A673 (cell line): ENCODE measurements at regions not wholly inside any gene's neighbourhood (a gene's known extent, or its start where the extent isn't known, plus 50 kb on each side); places are given as distances from the start of the nearest gene placed in this dataset.

Source experiments
- BruUV-seq: library from RNA; stranded (reverse); fragments of 400-500 nt; replicated peaks from 2 replicates; lab custom pipeline; 2021; lab: Mats Ljungman, UMichigan
- CTCF ChIA-PET: fragments of 300-600 bp; sonication (Branson Sonifier 250); formaldehyde crosslinking; loops from one replicate; lab custom pipeline; 2022; ENCODE audit warnings: antibody characterized with exemption; lab: Charles Lee
- POLR2A ChIA-PET: fragments of 300-600 bp; sonication (Branson Sonifier 250); formaldehyde crosslinking; loops from one replicate; lab custom pipeline; 2022; ENCODE audit warnings: antibody characterized with exemption; ENCODE audit not compliant: low non-redundant PET; lab: Charles Lee
- DNase-seq: peaks from one replicate; pipeline ENCODE4 v3.0.0-alpha.2; 2015; ENCODE audit warnings: low spot score
- H3K27ac ChIP-seq: fragments of 200-600 bp; sonication (generic); 2 replicates; pipeline ENCODE4 v1.5.1; 2016; ENCODE audit warnings: mixed run types, low read depth, mild to moderate bottlenecking, mixed read lengths, antibody characterized with exemption, low read length; ENCODE audit not compliant: poor library complexity, severe bottlenecking
- H3K27me3 ChIP-seq: fragments of 200-600 bp; sonication (generic); replicated peaks from 2 replicates; pipeline ENCODE4 v1.6.1; 2017; ENCODE audit warnings: mixed run types, low read depth, mild to moderate bottlenecking, mixed read lengths, antibody characterized with exemption, low read length; ENCODE audit not compliant: insufficient read depth, poor library complexity
- H3K36me3 ChIP-seq: fragments of 200-600 bp; sonication (generic); 2 replicates; pipeline ENCODE4 v1.6.1; 2016; ENCODE audit warnings: mixed run types, mild to moderate bottlenecking, mixed read lengths, antibody characterized with exemption, low read length; ENCODE audit not compliant: insufficient read depth, poor library complexity, severe bottlenecking
- H3K4me1 ChIP-seq: fragments of 200-600 bp; sonication (generic); 2 replicates; pipeline ENCODE4 v1.6.1; 2017; ENCODE audit warnings: mixed run types, mild to moderate bottlenecking, mixed read lengths, antibody characterized with exemption, low read length; ENCODE audit not compliant: insufficient read depth, poor library complexity, severe bottlenecking
- H3K4me3 ChIP-seq: fragments of 200-600 bp; sonication (generic); 2 replicates; pipeline ENCODE4 v1.5.1; 2016; ENCODE audit warnings: low read depth, mixed run types, mild to moderate bottlenecking, mixed read lengths, low read length; ENCODE audit not compliant: poor library complexity, severe bottlenecking
- H3K9me3 ChIP-seq: fragments of 200-600 bp; sonication (generic); 2 replicates; pipeline ENCODE4 v1.6.1; 2016; ENCODE audit warnings: mixed run types, low read depth, mild to moderate bottlenecking, mixed read lengths, antibody characterized with exemption, low read length; ENCODE audit not compliant: poor library complexity, severe bottlenecking
- CTCF ChIP-seq: fragments of 300-800, 200-600 bp; sonication (generic); conservative IDR thresholded peaks from 2 replicates; pipeline ENCODE4 v1.5.1; 2017; ENCODE audit warnings: low read depth, mild to moderate bottlenecking, antibody characterized with exemption, low read length, moderate library complexity, mixed read lengths
- EZH2 ChIP-seq: fragments of 200-600 bp; sonication (generic); IDR thresholded peaks from 2 replicates; pipeline ENCODE4 v1.6.1; 2017; ENCODE audit warnings: borderline replicate concordance, low read depth, mild to moderate bottlenecking, mixed read lengths, antibody characterized with exemption, low read length; ENCODE audit not compliant: poor library complexity, severe bottlenecking
- intact Hi-C: fragments of 100-400 bp; cut with micrococcal nuclease; formaldehyde crosslinking; loops from one replicate; pipeline ENCODE4 v1.10.0; 2022; ENCODE audit not compliant: unreplicated experiment

DNA sequence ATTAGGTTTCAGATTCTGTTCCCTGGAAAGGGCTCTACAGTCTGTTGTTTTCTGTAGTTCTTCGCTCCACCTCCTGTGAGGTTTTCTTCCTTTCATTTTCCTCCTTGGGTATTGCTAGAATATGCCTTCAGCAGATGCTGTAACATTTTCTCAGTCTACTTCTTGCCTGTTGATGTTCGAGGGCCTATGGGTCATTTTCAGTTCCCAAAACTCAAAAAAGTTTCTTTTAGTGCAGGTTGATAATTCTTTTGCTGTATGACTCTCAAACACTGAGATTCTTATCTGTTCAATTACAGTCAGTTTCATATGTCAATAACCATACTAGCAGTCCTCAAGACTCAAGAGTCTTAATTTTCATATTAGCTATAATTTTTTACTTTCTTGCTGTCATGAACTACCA lies 268.3 kb downstream of the RFC3 start:
- Histone ChIP-seq H3K9me3 (no peaks in the 10 kb centered on the region), H3K27me3 (no peaks in the 10 kb centered on the region), H3K4me3 (no peak overlapping the region), H3K36me3 (no peaks in the 10 kb centered on the region), H3K27ac (no peak overlapping the region), H3K4me1 (no peaks in the 10 kb centered on the region)
- no TSS peak for BruUV-seq
- TF ChIP-seq EZH2 (no peak), CTCF (no peak)
- DNase-seq, result no peak
- ChIA-PET CTCF (no interaction called here), POLR2A (no interaction called here)
- intact Hi-C loops, result no loop called here

GRCh38 chr13:34087791-34088190 lies 269.8 kb downstream of the RFC3 start:
- Histone ChIP-seq H3K36me3 (no peaks in the 10 kb centered on the region), H3K27me3 (no peaks in the 10 kb centered on the region), H3K4me1 (no peaks in the 10 kb centered on the region), H3K9me3 (no peaks in the 10 kb centered on the region), H3K4me3 (no peak overlapping the region), H3K27ac (no peak overlapping the region)
- no TSS peak for BruUV-seq
- ChIA-PET POLR2A (no interaction called here), CTCF (no interaction called here)
- intact Hi-C loops, result no loop called here
- TF ChIP-seq EZH2 (no peak), CTCF (no peak)
- no peak for DNase-seq

GRCh38 chr13:34103854-34104253 lies 285.9 kb downstream of the RFC3 start:
- intact Hi-C loops, result no loop called here
- no peak for TF ChIP-seq CTCF
- no peak for TF ChIP-seq EZH2
- Histone ChIP-seq H3K9me3 (no peaks in the 10 kb centered on the region), H3K4me1 (no peaks in the 10 kb centered on the region), H3K27me3 (peaks cover 6% of the 10 kb centered on the region), H3K36me3 (no peaks in the 10 kb centered on the region), H3K27ac (no peak overlapping the region), H3K4me3 (no peak overlapping the region)
- ChIA-PET CTCF (no interaction called here), POLR2A (no interaction called here)
- no peak for DNase-seq
- no TSS peak for BruUV-seq
